OCI-LY7 (cell line): ENCODE measurements at regions not wholly inside any gene's neighbourhood (a gene's known extent, or its start where the extent isn't known, plus 50 kb on each side); places are given as distances from the start of the nearest gene placed in this dataset.

ENCODE experiments used
- EZH2phosphoT487 ChIP-seq: fragments of 200-600 bp; sonication (generic); IDR thresholded peaks from 2 replicates; pipeline ENCODE4 v1.6.1; 2018; ENCODE audit warnings: low read depth, borderline replicate concordance, mild to moderate bottlenecking, mixed run types, antibody characterized with exemption, low read length, moderate library complexity, mixed read lengths
- TF ChIP-seq, protein P1 (sequence below): fragments of 200-600 bp; sonication (generic); conservative IDR thresholded peaks from 2 replicates; pipeline ENCODE4 v1.5.1; 2014; ENCODE audit warnings: mild to moderate bottlenecking, antibody characterized with exemption, low read length, moderate library complexity, mixed read lengths

DNA sequence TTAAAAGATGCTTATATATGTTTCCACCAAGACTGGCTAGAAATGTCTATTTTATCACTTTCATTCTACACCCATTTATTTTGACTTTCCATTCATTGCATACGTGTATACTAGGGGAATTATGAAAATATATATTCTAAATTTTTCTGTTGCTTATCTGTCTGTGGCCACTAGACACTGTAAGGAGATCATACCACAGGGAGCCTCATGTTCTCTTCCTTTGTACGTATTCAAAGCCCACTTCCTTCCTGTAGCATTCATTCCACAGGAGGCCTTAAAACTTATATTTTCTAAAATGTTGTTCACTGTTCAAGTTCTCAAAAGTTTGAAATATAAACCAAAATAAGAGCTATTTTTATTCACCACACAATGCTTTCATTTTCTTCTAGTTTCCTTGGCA is 1848.9 kb upstream of the TENM3 start:
- TF ChIP-seq, protein P1, sequence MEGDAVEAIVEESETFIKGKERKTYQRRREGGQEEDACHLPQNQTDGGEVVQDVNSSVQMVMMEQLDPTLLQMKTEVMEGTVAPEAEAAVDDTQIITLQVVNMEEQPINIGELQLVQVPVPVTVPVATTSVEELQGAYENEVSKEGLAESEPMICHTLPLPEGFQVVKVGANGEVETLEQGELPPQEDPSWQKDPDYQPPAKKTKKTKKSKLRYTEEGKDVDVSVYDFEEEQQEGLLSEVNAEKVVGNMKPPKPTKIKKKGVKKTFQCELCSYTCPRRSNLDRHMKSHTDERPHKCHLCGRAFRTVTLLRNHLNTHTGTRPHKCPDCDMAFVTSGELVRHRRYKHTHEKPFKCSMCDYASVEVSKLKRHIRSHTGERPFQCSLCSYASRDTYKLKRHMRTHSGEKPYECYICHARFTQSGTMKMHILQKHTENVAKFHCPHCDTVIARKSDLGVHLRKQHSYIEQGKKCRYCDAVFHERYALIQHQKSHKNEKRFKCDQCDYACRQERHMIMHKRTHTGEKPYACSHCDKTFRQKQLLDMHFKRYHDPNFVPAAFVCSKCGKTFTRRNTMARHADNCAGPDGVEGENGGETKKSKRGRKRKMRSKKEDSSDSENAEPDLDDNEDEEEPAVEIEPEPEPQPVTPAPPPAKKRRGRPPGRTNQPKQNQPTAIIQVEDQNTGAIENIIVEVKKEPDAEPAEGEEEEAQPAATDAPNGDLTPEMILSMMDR: no peak
- TF ChIP-seq EZH2phosphoT487: no peak
